Activated CD4-positive, alpha-beta T cell treated with anti-CD3 and anti-CD28 coated beads, Interleukin-2, amount 10 ng/mL, durations not matched to agents 7 days and 5 days (primary cell): ENCODE measurements at regions not wholly inside any gene's neighbourhood (a gene's known extent, or its start where the extent isn't known, plus 50 kb on each side); places are given as distances from the start of the nearest gene placed in this dataset.

Experiments used
- CTCF ChIA-PET: fragments of 350-600 bp; sonication (Branson Sonifier 250); formaldehyde crosslinking; loops from one replicate; lab custom pipeline; 2021; ENCODE audit warnings: antibody characterized with exemption; lab: Charles Lee
- POLR2A ChIA-PET: fragments of 350-600 bp; sonication (Branson Sonifier 250); formaldehyde crosslinking; loops from one replicate; lab custom pipeline; 2021; ENCODE audit warnings: antibody characterized with exemption; lab: Charles Lee
- DNase-seq: peaks from one replicate; pipeline ENCODE4 v3.0.0-alpha.2; 2020
- H3K27ac Mint-ChIP-seq: one replicate; pipeline ENCODE4 v1.8.0; 2021; ENCODE audit warnings: mild to moderate bottlenecking, moderate library complexity, mixed read lengths
- H3K27me3 Mint-ChIP-seq: one replicate; pipeline ENCODE4 v1.8.0; 2021; ENCODE audit warnings: mixed read lengths
- H3K36me3 Mint-ChIP-seq: one replicate; pipeline ENCODE4 v1.8.0; 2021; ENCODE audit warnings: low read depth, mixed read lengths
- H3K4me1 Mint-ChIP-seq: one replicate; pipeline ENCODE4 v1.8.0; 2021; ENCODE audit warnings: mixed read lengths
- H3K4me3 Mint-ChIP-seq: one replicate; pipeline ENCODE4 v1.8.0; 2021; ENCODE audit warnings: mild to moderate bottlenecking, moderate library complexity, mixed read lengths
- H3K9me3 Mint-ChIP-seq: one replicate; pipeline ENCODE4 v1.8.0; 2021; ENCODE audit warnings: mixed read lengths

DNA sequence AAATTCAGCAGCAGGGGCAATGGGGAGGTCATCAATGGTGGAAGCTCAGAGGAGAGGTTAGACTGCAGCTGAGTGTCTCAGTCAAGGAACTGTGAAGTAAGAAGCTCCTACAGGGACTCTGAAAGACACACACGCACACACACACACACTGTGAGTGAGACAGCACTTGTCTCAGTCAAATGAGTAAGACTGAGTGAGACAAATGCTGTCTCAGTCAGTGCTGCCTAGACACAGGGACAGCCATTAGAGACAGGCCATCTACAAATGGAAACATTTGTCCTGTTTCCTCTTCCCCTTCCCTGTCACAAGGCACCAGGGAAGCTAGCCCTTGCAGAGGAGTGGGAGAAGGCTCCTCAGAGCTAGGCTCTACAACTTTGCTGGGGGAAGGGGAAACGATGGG, 577.4 kb upstream of the GCFC2 start:
- POLR2A ChIA-PET = no interaction called here

DNA sequence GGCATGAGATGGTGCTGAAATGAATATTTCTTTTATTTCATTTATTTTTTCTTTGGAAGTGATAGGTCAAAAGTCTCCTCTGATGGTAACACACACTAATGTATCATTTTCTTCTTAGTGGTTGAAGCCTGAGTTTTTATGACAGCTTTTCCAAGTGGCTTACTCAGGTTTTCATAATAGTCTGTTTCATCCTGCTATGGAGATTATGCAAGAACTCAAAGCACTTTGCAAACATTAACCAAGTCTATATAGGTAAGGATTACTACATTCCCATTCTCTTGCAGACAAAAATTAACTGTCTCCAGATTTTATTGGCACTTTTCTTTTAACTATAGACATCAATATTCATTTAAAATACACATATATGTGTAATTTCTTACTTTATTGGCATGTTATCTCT, 572.6 kb upstream of the GCFC2 start:
- H3K36me3 Mint-ChIP-seq = no peaks in the 10 kb centered on the region
- ChIA-PET POLR2A (no interaction called here), CTCF (no interaction called here)
- H3K4me3 Mint-ChIP-seq = no peak overlapping the region
- no peaks in the 10 kb centered on the region for H3K9me3 Mint-ChIP-seq
- H3K4me1 Mint-ChIP-seq = no peaks in the 10 kb centered on the region
- no peaks in the 10 kb centered on the region for H3K27me3 Mint-ChIP-seq
- no peak overlapping the region for H3K27ac Mint-ChIP-seq
- no peak for DNase-seq

More for the DNA sequence above, 577.4 kb upstream of the GCFC2 start:
- no peaks in the 10 kb centered on the region for H3K9me3 Mint-ChIP-seq
- no peak for DNase-seq
- H3K4me3 Mint-ChIP-seq = no peak overlapping the region
- H3K4me1 Mint-ChIP-seq = no peaks in the 10 kb centered on the region
- CTCF ChIA-PET = no interaction called here
- no peak overlapping the region for H3K27ac Mint-ChIP-seq
- no peaks in the 10 kb centered on the region for H3K27me3 Mint-ChIP-seq
- H3K36me3 Mint-ChIP-seq = no peaks in the 10 kb centered on the region

DNA sequence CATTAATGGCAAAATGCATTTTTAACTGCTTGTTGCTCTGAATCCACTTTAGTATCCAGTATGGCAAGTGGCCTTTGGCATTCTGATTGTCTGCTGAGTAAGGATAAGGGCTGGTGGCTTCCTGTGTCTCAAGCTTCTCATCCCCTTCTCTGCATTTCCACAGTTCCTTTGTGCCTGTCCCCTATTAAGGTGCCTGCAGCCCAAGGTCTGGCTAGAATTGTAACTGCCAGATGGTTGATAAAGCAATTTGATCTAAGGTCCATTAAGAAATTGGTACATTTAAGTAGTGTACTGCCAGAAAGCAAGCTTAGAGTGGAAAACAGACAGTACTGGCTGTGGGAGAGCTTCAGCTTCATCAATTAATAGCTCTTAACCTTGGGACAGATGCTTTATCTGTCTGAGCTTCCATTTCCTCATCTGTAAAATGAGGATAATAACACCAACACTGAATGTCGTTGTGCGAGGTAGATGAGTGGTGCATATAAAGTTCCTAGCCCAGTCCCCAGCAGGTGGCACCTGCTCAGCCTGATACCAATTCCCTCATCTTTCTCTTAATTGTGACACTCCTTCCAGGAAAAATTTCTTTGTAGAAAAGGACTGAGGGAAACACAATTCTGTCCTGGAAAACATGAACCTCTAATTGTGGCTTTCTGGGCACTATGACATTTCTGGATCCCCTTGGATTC, 570.6 kb upstream of the GCFC2 start:
- POLR2A ChIA-PET = no interaction called here
- no peak for DNase-seq
- Mint-ChIP-seq H3K27ac (no peak overlapping the region), H3K27me3 (no peaks in the 10 kb centered on the region), H3K36me3 (no peaks in the 10 kb centered on the region), H3K4me3 (no peak overlapping the region), H3K9me3 (no peaks in the 10 kb centered on the region), H3K4me1 (no peaks in the 10 kb centered on the region)
- CTCF ChIA-PET = no interaction called here

DNA sequence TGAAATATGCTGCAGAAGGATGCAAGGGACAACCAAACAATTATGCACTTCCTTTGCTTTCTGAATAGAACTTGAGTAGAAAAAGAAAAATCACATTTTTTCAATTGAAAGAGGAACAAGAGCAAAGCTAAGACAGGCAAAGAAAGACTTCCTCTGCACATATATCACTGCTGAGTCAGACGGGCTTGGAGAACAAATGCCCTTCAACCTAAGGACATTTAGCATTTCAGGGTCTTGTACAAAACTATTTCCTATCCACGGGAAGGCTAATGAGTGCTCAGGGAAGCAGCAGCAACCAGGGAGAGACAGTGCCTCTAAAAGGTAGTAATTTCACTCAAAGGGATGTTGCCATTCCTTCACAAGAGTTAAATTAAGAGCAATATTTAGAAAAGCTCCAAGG, 570.0 kb upstream of the GCFC2 start:
- CTCF ChIA-PET = no interaction called here
- Mint-ChIP-seq H3K4me1 (no peaks in the 10 kb centered on the region), H3K4me3 (no peak overlapping the region), H3K27ac (no peak overlapping the region), H3K9me3 (no peaks in the 10 kb centered on the region), H3K36me3 (no peaks in the 10 kb centered on the region), H3K27me3 (no peaks in the 10 kb centered on the region)
- POLR2A ChIA-PET = no interaction called here
- no peak for DNase-seq

DNA sequence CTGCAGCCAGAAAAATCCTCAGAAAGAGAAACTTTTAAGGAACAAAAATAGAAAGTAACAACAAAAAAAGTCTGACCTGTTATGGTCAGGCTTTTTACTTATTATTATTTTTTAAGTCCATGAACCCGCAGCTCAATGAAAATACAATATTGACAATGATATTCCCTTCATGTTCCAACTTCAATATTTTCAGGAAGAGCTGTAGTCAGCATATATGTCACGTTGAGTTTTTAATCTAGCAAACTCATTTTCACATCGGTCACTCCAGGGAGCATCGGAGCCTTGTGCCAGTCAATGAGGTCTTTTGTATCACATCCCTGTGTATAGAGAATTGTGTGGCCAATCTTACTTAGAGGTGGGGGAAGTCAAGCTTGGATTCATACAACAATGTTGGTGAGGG, 568.4 kb upstream of the GCFC2 start:
- Mint-ChIP-seq H3K4me1 (no peaks in the 10 kb centered on the region), H3K4me3 (no peak overlapping the region), H3K9me3 (no peaks in the 10 kb centered on the region)

DNA sequence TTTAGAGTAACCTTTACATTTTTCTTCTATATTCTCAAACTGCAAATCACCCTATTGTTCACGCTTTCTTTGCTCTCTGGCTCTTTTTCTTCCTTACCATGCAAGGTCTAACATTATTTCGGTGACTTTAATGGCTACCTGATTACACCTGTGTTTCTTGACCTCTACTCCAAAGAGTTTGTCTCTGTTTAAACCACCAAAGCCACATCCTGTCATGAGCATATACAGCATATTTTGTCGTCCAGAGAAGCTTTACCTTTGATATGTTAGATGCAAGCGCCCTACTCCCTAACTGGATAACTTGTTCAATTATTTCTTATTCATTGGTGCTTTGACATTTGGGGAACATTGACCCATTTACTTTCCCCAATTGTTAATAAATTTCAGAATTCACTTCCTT, 565.1 kb upstream of the GCFC2 start:
- H3K4me1 Mint-ChIP-seq = no peaks in the 10 kb centered on the region
- no peaks in the 10 kb centered on the region for H3K27me3 Mint-ChIP-seq
- H3K36me3 Mint-ChIP-seq = no peaks in the 10 kb centered on the region
- no peaks in the 10 kb centered on the region for H3K9me3 Mint-ChIP-seq
- no peak for DNase-seq
- no peak overlapping the region for H3K4me3 Mint-ChIP-seq
- CTCF ChIA-PET = no interaction called here
- POLR2A ChIA-PET = no interaction called here
- no peak overlapping the region for H3K27ac Mint-ChIP-seq

More for the DNA sequence above, 568.4 kb upstream of the GCFC2 start:
- Mint-ChIP-seq H3K36me3 (no peaks in the 10 kb centered on the region), H3K27ac (no peak overlapping the region), H3K27me3 (no peaks in the 10 kb centered on the region)
- POLR2A ChIA-PET = no interaction called here
- no peak for DNase-seq
- CTCF ChIA-PET = no interaction called here

DNA sequence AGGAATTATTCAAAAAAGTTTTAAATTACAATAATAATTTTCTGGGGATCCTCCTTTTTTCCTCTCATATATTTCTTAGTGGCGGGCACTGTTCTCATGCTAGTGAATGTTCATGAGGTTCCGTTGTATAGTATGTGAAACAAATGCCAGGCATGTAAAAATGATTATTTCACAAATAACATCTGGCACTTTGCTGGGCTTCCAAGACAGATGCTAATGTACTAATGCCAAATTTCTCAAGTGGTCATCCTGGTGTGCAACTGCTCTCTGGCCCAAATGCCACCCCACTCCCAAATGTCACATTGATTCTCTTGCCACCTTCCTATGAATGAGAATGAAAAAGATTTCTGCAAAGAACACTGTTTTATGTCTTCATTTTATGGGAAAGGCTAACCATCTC, 564.0 kb upstream of the GCFC2 start:
- Mint-ChIP-seq H3K27me3 (no peaks in the 10 kb centered on the region), H3K27ac (no peak overlapping the region)

DNA sequence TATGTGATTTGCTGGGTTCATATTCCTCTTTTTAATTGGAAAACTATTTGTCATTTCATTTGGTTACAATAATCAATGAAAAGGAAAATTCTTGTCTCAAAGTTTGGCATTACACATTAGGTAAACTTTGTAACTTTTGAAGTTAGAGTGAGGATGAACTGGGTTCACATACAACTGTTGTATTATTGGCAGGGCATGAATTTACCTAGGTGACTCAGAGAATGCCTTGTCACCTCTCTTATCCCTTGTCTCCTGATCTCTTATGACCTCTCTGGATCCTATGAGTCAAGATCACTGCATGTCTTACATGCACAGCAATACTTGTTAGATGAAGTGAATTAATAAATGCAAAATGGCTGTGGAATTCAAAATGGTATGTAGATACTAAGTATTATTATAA, 563.4 kb upstream of the GCFC2 start:
- no peak for DNase-seq
- CTCF ChIA-PET = no interaction called here

More for the DNA sequence above, 564.0 kb upstream of the GCFC2 start:
- Mint-ChIP-seq H3K36me3 (no peaks in the 10 kb centered on the region), H3K4me1 (no peaks in the 10 kb centered on the region), H3K4me3 (no peak overlapping the region), H3K9me3 (no peaks in the 10 kb centered on the region)
- CTCF ChIA-PET = no interaction called here
- POLR2A ChIA-PET = no interaction called here
- DNase-seq = no peak

DNA sequence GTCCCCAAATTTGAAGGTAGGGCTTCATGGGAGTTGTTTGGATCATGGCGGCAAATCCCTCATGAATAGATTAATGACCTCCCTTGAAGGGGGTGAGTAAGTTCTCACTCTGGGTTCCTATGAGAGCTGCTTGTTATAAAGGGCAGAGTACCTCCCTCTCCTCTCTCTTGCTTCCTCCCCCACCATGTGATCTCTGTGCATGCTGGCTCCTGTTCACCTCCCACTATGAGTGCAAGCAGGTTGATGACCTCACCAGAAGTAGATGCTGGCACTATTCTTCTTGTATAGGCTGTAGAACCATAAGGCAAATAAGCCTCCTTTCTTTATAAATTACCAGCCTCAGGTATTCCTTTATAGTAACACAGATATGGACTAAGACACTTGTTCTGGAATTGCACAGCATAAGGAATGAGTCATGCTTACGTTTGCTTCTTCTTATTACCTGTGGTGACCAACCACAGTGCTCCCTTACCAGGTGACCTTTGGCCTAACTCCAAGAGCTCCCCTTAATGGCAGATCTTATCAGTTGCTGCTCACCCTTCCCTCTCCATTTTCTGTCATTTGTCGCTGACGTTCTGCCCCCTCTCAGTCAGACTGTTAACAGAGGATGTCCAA, 559.5 kb upstream of the GCFC2 start:
- no peaks in the 10 kb centered on the region for H3K27me3 Mint-ChIP-seq
- H3K27ac Mint-ChIP-seq = no peak overlapping the region
- CTCF ChIA-PET = interaction anchor here (0.9 kb wide), 1 partner anchor 9 kb away, joined by 3 read pairs; no protein-coding TSS in a partner anchor
- no peaks in the 10 kb centered on the region for H3K36me3 Mint-ChIP-seq
- H3K9me3 Mint-ChIP-seq = no peaks in the 10 kb centered on the region
- POLR2A ChIA-PET = no interaction called here
- no peaks in the 10 kb centered on the region for H3K4me1 Mint-ChIP-seq
- no peak for DNase-seq
- no peak overlapping the region for H3K4me3 Mint-ChIP-seq

More for the DNA sequence above, 563.4 kb upstream of the GCFC2 start:
- H3K4me3 Mint-ChIP-seq = no peak overlapping the region
- POLR2A ChIA-PET = no interaction called here
- no peak overlapping the region for H3K27ac Mint-ChIP-seq
- no peaks in the 10 kb centered on the region for H3K9me3 Mint-ChIP-seq
- H3K27me3 Mint-ChIP-seq = no peaks in the 10 kb centered on the region
- H3K36me3 Mint-ChIP-seq = no peaks in the 10 kb centered on the region
- no peaks in the 10 kb centered on the region for H3K4me1 Mint-ChIP-seq

DNA sequence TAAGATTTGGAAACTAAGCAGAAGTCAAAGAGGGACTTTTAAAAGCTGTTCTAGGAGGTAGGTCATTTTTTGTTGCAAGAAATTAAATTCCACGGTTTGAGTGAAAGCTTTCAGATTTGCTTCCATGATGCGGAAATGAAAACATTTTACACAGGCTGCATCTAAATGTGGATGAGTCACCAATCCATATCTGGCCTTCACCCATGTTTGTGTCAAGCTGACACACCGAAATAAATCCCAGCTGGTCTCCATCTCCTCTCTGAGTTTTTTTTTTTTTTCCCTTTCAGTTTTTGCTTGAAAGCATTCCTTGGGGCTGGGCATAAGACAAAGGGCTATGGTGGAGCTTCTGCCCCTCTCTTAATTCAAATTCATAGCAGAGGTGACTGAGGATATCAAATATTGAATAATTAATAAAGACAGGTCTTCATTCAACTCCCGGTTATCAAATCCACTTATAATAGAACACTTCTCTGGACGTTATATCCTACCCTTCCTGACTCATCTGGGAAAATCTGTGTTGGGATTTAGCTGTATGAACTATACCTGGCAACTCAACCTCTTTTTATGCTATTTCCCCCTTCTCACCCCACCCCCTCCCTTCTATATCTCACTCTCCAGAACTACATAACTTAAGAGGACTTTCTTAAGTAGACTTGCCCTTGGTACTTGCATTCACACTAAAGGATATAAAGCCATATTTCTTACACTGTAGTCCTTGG, 558.3 kb upstream of the GCFC2 start:
- DNase-seq = no peak
- POLR2A ChIA-PET = no interaction called here
- H3K36me3 Mint-ChIP-seq = no peaks in the 10 kb centered on the region
- H3K27ac Mint-ChIP-seq = no peak overlapping the region
- CTCF ChIA-PET = interaction anchor here (0.9 kb wide), 1 partner anchor 8 kb away, joined by 3 read pairs; no protein-coding TSS in a partner anchor
- no peak overlapping the region for H3K4me3 Mint-ChIP-seq
- H3K4me1 Mint-ChIP-seq = no peaks in the 10 kb centered on the region
- no peaks in the 10 kb centered on the region for H3K9me3 Mint-ChIP-seq
- no peaks in the 10 kb centered on the region for H3K27me3 Mint-ChIP-seq

DNA sequence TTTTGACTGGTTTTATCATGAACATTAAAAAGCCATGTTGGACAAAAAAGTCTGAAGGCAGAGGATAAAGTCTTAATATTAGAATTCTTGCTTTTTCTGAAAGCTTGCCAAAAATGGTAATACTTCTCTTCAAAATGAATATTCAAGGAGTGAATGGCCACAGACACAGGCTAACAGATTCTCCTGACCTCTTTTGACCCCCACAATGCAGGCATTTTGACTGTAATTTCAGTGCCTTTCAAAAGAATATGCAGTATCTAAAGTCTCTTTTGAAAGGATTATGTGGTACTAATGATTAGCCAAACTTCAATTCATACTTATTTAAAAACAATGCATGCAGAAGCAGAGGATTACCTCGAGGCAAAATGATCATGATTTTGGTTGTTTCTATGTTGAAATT, 557.8 kb upstream of the GCFC2 start:
- H3K9me3 Mint-ChIP-seq = no peaks in the 10 kb centered on the region
- DNase-seq = no peak
- H3K27me3 Mint-ChIP-seq = no peaks in the 10 kb centered on the region
- CTCF ChIA-PET = no interaction called here
- no peak overlapping the region for H3K27ac Mint-ChIP-seq
- H3K36me3 Mint-ChIP-seq = no peaks in the 10 kb centered on the region
- no peak overlapping the region for H3K4me3 Mint-ChIP-seq
- POLR2A ChIA-PET = no interaction called here
- no peaks in the 10 kb centered on the region for H3K4me1 Mint-ChIP-seq

DNA sequence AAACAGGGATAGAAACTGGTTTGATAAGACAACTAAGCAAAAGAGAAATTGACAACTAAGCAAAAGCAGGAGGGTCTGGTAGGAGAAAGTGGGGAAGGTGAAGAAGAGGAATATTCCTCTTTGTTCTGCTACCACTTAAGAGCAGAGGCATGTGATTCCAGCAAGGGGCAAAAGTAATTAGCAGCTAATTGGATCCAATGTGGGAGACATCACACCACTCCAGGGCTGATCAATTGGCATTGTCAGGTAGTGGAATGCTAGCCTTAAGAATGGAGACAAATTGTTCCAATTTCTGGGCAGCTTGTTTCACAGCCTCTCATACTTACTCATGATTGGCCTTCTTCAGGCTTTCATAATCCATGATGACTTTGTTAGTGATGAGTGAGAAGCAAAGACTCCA, 547.1 kb upstream of the GCFC2 start:
- Mint-ChIP-seq H3K27ac (no peak overlapping the region), H3K27me3 (no peaks in the 10 kb centered on the region), H3K4me3 (no peak overlapping the region), H3K4me1 (no peaks in the 10 kb centered on the region), H3K9me3 (no peaks in the 10 kb centered on the region), H3K36me3 (no peaks in the 10 kb centered on the region)
- ChIA-PET CTCF (no interaction called here), POLR2A (no interaction called here)
- DNase-seq = no peak

DNA sequence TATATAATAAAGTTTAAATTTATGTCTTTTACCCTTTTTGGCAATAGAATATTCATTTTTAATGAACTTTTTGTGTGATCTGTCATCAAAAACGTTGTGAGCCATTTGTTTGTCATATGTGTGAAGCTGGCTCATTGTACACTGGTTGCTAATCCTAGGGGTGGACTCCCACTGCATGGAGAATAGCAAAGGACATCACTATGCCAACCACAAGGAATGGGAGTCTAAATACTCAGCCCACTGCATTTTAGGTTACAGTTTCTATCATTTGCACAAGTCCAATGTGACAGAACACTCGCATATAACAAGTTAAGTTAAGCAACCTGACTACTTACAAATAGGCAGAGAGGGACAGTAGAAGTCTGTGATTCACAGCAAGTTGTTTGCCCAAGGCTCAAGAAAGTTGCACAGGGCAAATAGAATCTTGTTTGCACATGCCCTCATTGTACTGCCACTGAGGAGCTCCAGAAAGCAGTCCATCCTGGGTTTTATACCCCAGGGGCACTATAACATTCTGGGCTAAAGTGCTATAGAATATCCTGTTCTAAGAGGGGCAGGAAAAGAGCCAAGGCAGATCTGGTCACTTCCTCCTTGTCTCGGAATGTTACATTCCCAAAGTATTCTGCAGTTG, 545.9 kb upstream of the GCFC2 start:
- H3K36me3 Mint-ChIP-seq = no peaks in the 10 kb centered on the region
- H3K4me1 Mint-ChIP-seq = no peaks in the 10 kb centered on the region
- no peak overlapping the region for H3K4me3 Mint-ChIP-seq
- no peak for DNase-seq
- ChIA-PET CTCF (no interaction called here), POLR2A (no interaction called here)
- H3K9me3 Mint-ChIP-seq = no peaks in the 10 kb centered on the region
- no peak overlapping the region for H3K27ac Mint-ChIP-seq
- no peaks in the 10 kb centered on the region for H3K27me3 Mint-ChIP-seq
